ENCODE measurements at regions not wholly inside any gene's neighbourhood (a gene's known extent, or its start where the extent isn't known, plus 50 kb on each side); places are given as distances from the start of the nearest gene placed in this dataset.

DNA sequence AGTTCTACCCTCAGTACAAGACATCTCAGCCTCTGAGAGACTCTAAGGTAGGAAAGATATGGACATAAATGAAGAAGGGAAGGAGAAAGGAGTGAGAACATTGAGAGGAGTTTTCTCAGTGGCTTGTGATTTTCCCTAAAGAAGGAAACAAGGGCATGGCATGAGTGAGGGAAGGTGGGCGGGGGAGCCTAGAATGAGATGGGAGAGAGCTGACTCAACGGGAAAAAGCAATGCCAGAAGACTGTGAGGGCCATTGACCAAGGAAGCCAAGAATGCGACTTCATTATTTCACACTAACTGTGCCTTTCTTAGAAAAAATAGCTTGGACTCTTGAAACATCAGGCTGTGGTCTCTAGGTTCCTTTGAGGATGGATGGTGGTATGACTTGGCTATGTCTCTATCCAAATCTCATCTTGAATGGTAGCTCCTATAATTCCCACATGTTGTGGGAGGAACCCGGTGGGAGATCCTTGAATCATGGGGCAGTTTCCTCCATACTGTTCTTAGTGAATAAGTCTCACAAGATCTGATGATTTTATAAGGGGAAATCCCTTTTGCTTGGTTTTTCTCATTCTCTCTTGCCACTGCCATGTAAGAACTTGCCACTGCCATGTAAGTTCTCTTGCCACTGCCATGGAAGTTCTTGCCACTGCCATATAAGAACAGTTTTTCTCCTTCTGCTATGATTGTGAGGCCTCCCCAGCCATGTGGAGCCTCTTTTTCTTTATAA is 279.6 kb downstream of the NUAK1 start:
- Mint-ChIP-seq H3K4me3 (no peak overlapping the region), H3K27me3 (peaks cover 20% of the 10 kb centered on the region), H3K36me3 (ENCODE audit: low read depth) (no peaks in the 10 kb centered on the region), H3K9me3 (no peaks in the 10 kb centered on the region), H3K4me1 (ENCODE audit: low read depth) (no peaks in the 10 kb centered on the region), H3K27ac (no peak overlapping the region)
- Histone ChIP-seq H3K27ac (ENCODE audit: low read depth in 1 of 2, low read length in 2 of 2) (no peak overlapping the region), H3K9me3 (ENCODE audit: control insufficient read depth in 1 of 2, insufficient read depth in 1 of 2, low read length in 2 of 2) (peaks cover 0 to 10% of the 10 kb centered on the region in 2 experiments), H3K4me1 (ENCODE audit: insufficient read depth, low read length) (no peaks in the 10 kb centered on the region), H3K27me3 (ENCODE audit: control insufficient read depth in 1 of 2, insufficient read depth in 2 of 2, low read length in 2 of 2) (no peaks in the 10 kb centered on the region), H3K4me3 (ENCODE audit: low read length) (no peak overlapping the region), H3K36me3 (ENCODE audit: insufficient read depth, low read length) (no peaks in the 10 kb centered on the region)
- intact Hi-C loops (cut with DNase I, micrococcal nuclease), result no loop called here
- ChIA-PET POLR2A (no interaction called here), CTCF (no interaction called here)
- DNase-seq (no peak), ATAC-seq (ENCODE audit: poor library complexity) (no peak)
- TF ChIP-seq, protein P1, sequence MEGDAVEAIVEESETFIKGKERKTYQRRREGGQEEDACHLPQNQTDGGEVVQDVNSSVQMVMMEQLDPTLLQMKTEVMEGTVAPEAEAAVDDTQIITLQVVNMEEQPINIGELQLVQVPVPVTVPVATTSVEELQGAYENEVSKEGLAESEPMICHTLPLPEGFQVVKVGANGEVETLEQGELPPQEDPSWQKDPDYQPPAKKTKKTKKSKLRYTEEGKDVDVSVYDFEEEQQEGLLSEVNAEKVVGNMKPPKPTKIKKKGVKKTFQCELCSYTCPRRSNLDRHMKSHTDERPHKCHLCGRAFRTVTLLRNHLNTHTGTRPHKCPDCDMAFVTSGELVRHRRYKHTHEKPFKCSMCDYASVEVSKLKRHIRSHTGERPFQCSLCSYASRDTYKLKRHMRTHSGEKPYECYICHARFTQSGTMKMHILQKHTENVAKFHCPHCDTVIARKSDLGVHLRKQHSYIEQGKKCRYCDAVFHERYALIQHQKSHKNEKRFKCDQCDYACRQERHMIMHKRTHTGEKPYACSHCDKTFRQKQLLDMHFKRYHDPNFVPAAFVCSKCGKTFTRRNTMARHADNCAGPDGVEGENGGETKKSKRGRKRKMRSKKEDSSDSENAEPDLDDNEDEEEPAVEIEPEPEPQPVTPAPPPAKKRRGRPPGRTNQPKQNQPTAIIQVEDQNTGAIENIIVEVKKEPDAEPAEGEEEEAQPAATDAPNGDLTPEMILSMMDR (IDR thresholded peaks at IDR 0.05), result no peak

DNA sequence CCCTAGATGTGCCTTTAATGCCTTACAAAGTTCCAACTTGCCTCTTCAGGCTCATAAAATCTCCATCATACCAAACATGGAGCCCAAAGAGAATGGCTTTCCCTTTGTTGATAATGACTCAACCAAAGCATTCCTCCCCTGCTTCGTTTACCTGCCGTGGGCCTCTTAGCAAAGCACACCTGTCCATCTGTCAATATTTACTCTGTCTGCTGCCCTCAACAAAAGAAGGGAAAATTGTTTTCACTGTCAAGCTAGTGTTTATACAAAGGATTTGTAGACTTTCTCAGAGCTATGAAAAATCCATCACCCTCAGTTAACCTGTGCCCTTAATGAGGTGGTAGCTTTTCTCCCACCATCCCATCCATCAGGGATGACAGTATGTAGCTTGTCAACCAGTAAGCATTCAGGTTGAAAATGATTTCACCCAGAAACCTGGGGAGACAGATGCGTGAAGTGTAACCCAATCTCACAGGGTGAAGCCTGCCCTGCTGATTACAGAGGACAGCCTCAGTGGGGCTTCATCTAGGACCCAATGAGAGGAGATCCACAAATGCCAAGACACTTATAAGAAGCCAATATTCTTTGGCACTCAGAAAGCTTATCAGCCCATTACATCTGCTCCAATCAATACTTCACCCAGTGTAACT is 278.1 kb downstream of the NUAK1 start:
- H3K9me3 Mint-ChIP-seq, result no peaks in the 10 kb centered on the region
- intact Hi-C loops (cut with DNase I, micrococcal nuclease), result no loop called here

DNA sequence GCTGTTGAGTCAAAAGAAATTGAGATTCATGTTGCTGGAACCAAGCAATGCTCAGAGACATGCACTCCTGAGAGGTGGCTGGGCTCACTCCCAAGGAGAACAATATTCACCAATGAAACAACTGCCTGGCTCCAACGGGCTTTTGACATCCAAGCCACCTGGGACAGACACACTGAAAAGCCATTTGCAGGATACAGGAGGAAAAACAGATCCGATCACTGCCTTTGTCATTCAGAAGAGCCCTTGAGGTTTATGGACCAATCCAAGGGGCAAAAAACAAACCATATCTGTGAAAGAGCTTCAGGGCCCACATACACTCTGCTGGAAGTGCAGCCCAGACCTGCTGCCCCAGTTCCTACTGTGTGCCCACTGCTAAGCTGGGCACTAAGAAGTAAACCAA is 277.5 kb downstream of the NUAK1 start:
- TF ChIP-seq, protein P1 (IDR thresholded peaks at IDR 0.05), result no peak
- Mint-ChIP-seq H3K36me3 (ENCODE audit: low read depth) (no peaks in the 10 kb centered on the region), H3K27ac (no peak overlapping the region), H3K4me1 (ENCODE audit: low read depth) (no peaks in the 10 kb centered on the region), H3K27me3 (peaks cover 25% of the 10 kb centered on the region), H3K4me3 (no peak overlapping the region), H3K9me3 (no peaks in the 10 kb centered on the region)
- DNase-seq (no peak), ATAC-seq (ENCODE audit: poor library complexity) (no peak)
- Histone ChIP-seq H3K36me3 (ENCODE audit: insufficient read depth, low read length) (no peaks in the 10 kb centered on the region), H3K27me3 (ENCODE audit: control insufficient read depth in 1 of 2, insufficient read depth in 2 of 2, low read length in 2 of 2) (no peaks in the 10 kb centered on the region), H3K9me3 (ENCODE audit: control insufficient read depth in 1 of 2, insufficient read depth in 1 of 2, low read length in 2 of 2) (peaks cover 0 to 10% of the 10 kb centered on the region in 2 experiments), H3K27ac (ENCODE audit: low read depth in 1 of 2, low read length in 2 of 2) (no peak overlapping the region), H3K4me1 (ENCODE audit: insufficient read depth, low read length) (no peaks in the 10 kb centered on the region), H3K4me3 (ENCODE audit: low read length) (no peak overlapping the region)
- POLR2A ChIA-PET, result no interaction called here
- CTCF ChIA-PET, result no interaction called here
- intact Hi-C loops (cut with DNase I, micrococcal nuclease), result no loop called here

More for the DNA sequence above, 278.1 kb downstream of the NUAK1 start:
- Mint-ChIP-seq H3K4me1 (ENCODE audit: low read depth) (no peaks in the 10 kb centered on the region), H3K27ac (no peak overlapping the region), H3K27me3 (peaks cover 25% of the 10 kb centered on the region), H3K36me3 (ENCODE audit: low read depth) (no peaks in the 10 kb centered on the region), H3K4me3 (no peak overlapping the region)
- Histone ChIP-seq H3K9me3 (ENCODE audit: control insufficient read depth in 1 of 2, insufficient read depth in 1 of 2, low read length in 2 of 2) (peaks cover 0 to 10% of the 10 kb centered on the region in 2 experiments), H3K4me3 (ENCODE audit: low read length) (no peak overlapping the region), H3K27me3 (ENCODE audit: control insufficient read depth in 1 of 2, insufficient read depth in 2 of 2, low read length in 2 of 2) (no peaks in the 10 kb centered on the region), H3K36me3 (ENCODE audit: insufficient read depth, low read length) (no peaks in the 10 kb centered on the region), H3K4me1 (ENCODE audit: insufficient read depth, low read length) (no peaks in the 10 kb centered on the region), H3K27ac (ENCODE audit: low read depth in 1 of 2, low read length in 2 of 2) (no peak overlapping the region)
- no peak for DNase-seq
- TF ChIP-seq, protein P1 (IDR thresholded peaks at IDR 0.05), result no peak
- POLR2A ChIA-PET, result no interaction called here
- no peak for ATAC-seq (ENCODE audit: poor library complexity)
- CTCF ChIA-PET, result no interaction called here

Data from CD4-positive, alpha-beta T cell (primary cell).